GM13976 (cell line): ENCODE measurements at regions not wholly inside any gene's neighbourhood (a gene's known extent, or its start where the extent isn't known, plus 50 kb on each side); places are given as distances from the start of the nearest gene placed in this dataset.
"Not testable (repeated sequence)": the region's sequence is repeated elsewhere in the genome, so short reads cannot be mapped to it uniquely, and the experiment has no call there.

Experiments
- DNase-seq: peaks from one replicate; pipeline ENCODE4 v3.0.0; 2012; ENCODE audit warnings: low spot score
- CTCF ChIP-seq: IDR thresholded peaks from 2 replicates; pipeline ENCODE4 v1.5.1; 2012; ENCODE audit warnings: borderline replicate concordance, mild to moderate bottlenecking; ENCODE audit not compliant: insufficient read depth; ENCODE audit errors: extremely low read depth, missing control alignments, control extremely low read depth
- in situ Hi-C: fragments of 300-500 bp; cut with MboI; formaldehyde crosslinking; loops from one replicate; pipeline ENCODE4 v1.12.0; 2022; ENCODE audit warnings: low sequenced_read_pairs, mixed read lengths, inconsistent platforms; ENCODE audit not compliant: unreplicated experiment

GRCh38 chr3:82461049-82461889 is 699.8 kb upstream of the GBE1 start:
- DNase-seq, result no peak
- no peak for TF ChIP-seq CTCF
- in situ Hi-C loops, result no loop called here

GRCh38 chr3:82448320-82448719 is 686.9 kb upstream of the GBE1 start:
- in situ Hi-C loops, result no loop called here
- DNase-seq, result no peak
- TF ChIP-seq CTCF, result no peak

- in situ Hi-C loops, DNase-seq: not testable (repeated sequence)
These were observed 667.4 kb upstream of the GBE1 start for GRCh38 chr3:82428821-82429220.

GRCh38 chr3:82424031-82424339 is 662.5 kb upstream of the GBE1 start:
- no peak for DNase-seq
- no peak for TF ChIP-seq CTCF
- in situ Hi-C loops, result no loop called here

GRCh38 chr3:82423268-82424030 is 662.0 kb upstream of the GBE1 start:
- in situ Hi-C loops, result no loop called here
- DNase-seq, result no peak
- TF ChIP-seq CTCF, result no peak

GRCh38 chr3:82416830-82417229 is 655.4 kb upstream of the GBE1 start:
- in situ Hi-C loops, result no loop called here
- TF ChIP-seq CTCF, result no peak
- DNase-seq, result no peak

GRCh38 chr3:82416349-82416748 is 654.9 kb upstream of the GBE1 start:
- TF ChIP-seq CTCF, result no peak

More at GRCh38 chr3:82416349-82416748, 654.9 kb upstream of the GBE1 start:
- no peak for DNase-seq
- in situ Hi-C loops, result no loop called here
